ENCODE measurements at regions not wholly inside any gene's neighbourhood (a gene's known extent, or its start where the extent isn't known, plus 50 kb on each side); places are given as distances from the start of the nearest gene placed in this dataset.
A peak's percentile ranks its signal among the peaks of the same experiment; 100 is the strongest.

- intact Hi-C loops (cut with DNase I), result no loop called here
- WGBS, result 90% methylated on average over 3 of the region's 3 CpGs
These were observed 224.1 kb upstream of the EGLN3 start for GRCh38 chr14:34174973-34175372.

GRCh38 chr14:34173916-34174315 is 223.0 kb upstream of the EGLN3 start:
- Histone ChIP-seq H3K27ac (ENCODE audit: low read length) (no peak overlapping the region), H3K4me3 (ENCODE audit: low read length) (no peak overlapping the region), H3K27me3 (ENCODE audit: control insufficient read depth, insufficient read depth) (no peaks in the 10 kb centered on the region), H3K9me3 (ENCODE audit: control insufficient read depth, low read length) (no peaks in the 10 kb centered on the region), H3K4me1 (ENCODE audit: control insufficient read depth, insufficient read depth, low read length) (peaks cover 8% of the 10 kb centered on the region)
- no peak for ATAC-seq
- 95% methylated on average over 3 of the region's 3 CpGs for WGBS
- intact Hi-C loops (cut with DNase I), result no loop called here
- DNase-seq, result no peak

More at GRCh38 chr14:34174973-34175372, 224.1 kb upstream of the EGLN3 start:
- Histone ChIP-seq H3K4me3 (ENCODE audit: low read length) (no peak overlapping the region), H3K9me3 (ENCODE audit: control insufficient read depth, low read length) (no peaks in the 10 kb centered on the region), H3K27me3 (ENCODE audit: control insufficient read depth, insufficient read depth) (no peaks in the 10 kb centered on the region), H3K4me1 (ENCODE audit: control insufficient read depth, insufficient read depth, low read length) (peaks cover 8% of the 10 kb centered on the region), H3K27ac (ENCODE audit: low read length) (no peak overlapping the region)
- no peak for ATAC-seq
- DNase-seq, result no peak

- H3K27me3 ChIP-seq (ENCODE audit: control insufficient read depth, insufficient read depth), result no peaks in the 10 kb centered on the region
- peaks cover 8% of the 10 kb centered on the region for H3K4me1 ChIP-seq (ENCODE audit: control insufficient read depth, insufficient read depth, low read length)
- intact Hi-C loops (cut with DNase I), result no loop called here
- H3K27ac ChIP-seq (ENCODE audit: low read length), result no peak overlapping the region
- peak in 1 of 3 donors; percentile 35 for DNase-seq
- 44% methylated on average over 6 of the region's 6 CpGs for whole genome bisulfite sequencing
- peak; percentile 47 to 74 for ATAC-seq
- H3K9me3 ChIP-seq (ENCODE audit: control insufficient read depth, low read length), result no peaks in the 10 kb centered on the region
- H3K4me3 ChIP-seq (ENCODE audit: low read length), result no peak overlapping the region
These were observed 221.9 kb upstream of the EGLN3 start for GRCh38 chr14:34172550-34173368.

- ATAC-seq (no peak), DNase-seq (no peak)
- intact Hi-C loops (cut with DNase I), result no loop called here
- peaks cover 8% of the 10 kb centered on the region for H3K4me1 ChIP-seq (ENCODE audit: control insufficient read depth, insufficient read depth, low read length)
- 45% methylated on average over 1 of the region's 1 CpG for WGBS
- no peak overlapping the region for H3K4me3 ChIP-seq (ENCODE audit: low read length)
- H3K27me3 ChIP-seq (ENCODE audit: control insufficient read depth, insufficient read depth), result no peaks in the 10 kb centered on the region
- H3K27ac ChIP-seq (ENCODE audit: low read length), result no peak overlapping the region
- no peaks in the 10 kb centered on the region for H3K9me3 ChIP-seq (ENCODE audit: control insufficient read depth, low read length)
These were observed 221.2 kb upstream of the EGLN3 start for GRCh38 chr14:34172173-34172451.

GRCh38 chr14:34171431-34172172 is 220.7 kb upstream of the EGLN3 start:
- Histone ChIP-seq H3K4me1 (ENCODE audit: control insufficient read depth, insufficient read depth, low read length) (peaks cover 8% of the 10 kb centered on the region), H3K9me3 (ENCODE audit: control insufficient read depth, low read length) (no peaks in the 10 kb centered on the region), H3K27me3 (ENCODE audit: control insufficient read depth, insufficient read depth) (no peaks in the 10 kb centered on the region), H3K4me3 (ENCODE audit: low read length) (no peak overlapping the region), H3K27ac (ENCODE audit: low read length) (no peak overlapping the region)
- no peak for DNase-seq
- no peak for ATAC-seq
- intact Hi-C loops (cut with DNase I), result no loop called here
- WGBS, result 86% methylated on average over 8 of the region's 8 CpGs

- no peak for ATAC-seq
- WGBS, result 96% methylated on average over 1 of the region's 1 CpG
- peaks cover 8% of the 10 kb centered on the region for H3K4me1 ChIP-seq (ENCODE audit: control insufficient read depth, insufficient read depth, low read length)
These were observed 220.0 kb upstream of the EGLN3 start for GRCh38 chr14:34170882-34171281.

GRCh38 chr14:34169561-34169960 is 218.7 kb upstream of the EGLN3 start:
- DNase-seq, result no peak
- no peaks in the 10 kb centered on the region for H3K9me3 ChIP-seq (ENCODE audit: control insufficient read depth, low read length)
- H3K27ac ChIP-seq (ENCODE audit: low read length), result no peak overlapping the region
- intact Hi-C loops (cut with DNase I), result no loop called here
- H3K27me3 ChIP-seq (ENCODE audit: control insufficient read depth, insufficient read depth), result no peaks in the 10 kb centered on the region
- no peak for ATAC-seq
- WGBS, result 70% methylated on average over 3 of the region's 3 CpGs
- peaks cover 8% of the 10 kb centered on the region for H3K4me1 ChIP-seq (ENCODE audit: control insufficient read depth, insufficient read depth, low read length)
- no peak overlapping the region for H3K4me3 ChIP-seq (ENCODE audit: low read length)

More at GRCh38 chr14:34170882-34171281, 220.0 kb upstream of the EGLN3 start:
- DNase-seq, result no peak
- Histone ChIP-seq H3K4me3 (ENCODE audit: low read length) (no peak overlapping the region), H3K9me3 (ENCODE audit: control insufficient read depth, low read length) (no peaks in the 10 kb centered on the region), H3K27me3 (ENCODE audit: control insufficient read depth, insufficient read depth) (no peaks in the 10 kb centered on the region), H3K27ac (ENCODE audit: low read length) (no peak overlapping the region)
- intact Hi-C loops (cut with DNase I), result no loop called here

- Histone ChIP-seq H3K4me3 (ENCODE audit: low read length) (no peak overlapping the region), H3K27me3 (ENCODE audit: control insufficient read depth, insufficient read depth) (no peaks in the 10 kb centered on the region), H3K9me3 (ENCODE audit: control insufficient read depth, low read length) (no peaks in the 10 kb centered on the region), H3K27ac (ENCODE audit: low read length) (no peak overlapping the region), H3K4me1 (ENCODE audit: control insufficient read depth, insufficient read depth, low read length) (peaks cover 8% of the 10 kb centered on the region)
- intact Hi-C loops (cut with DNase I), result no loop called here
- WGBS, result 83% methylated on average over 8 of the region's 8 CpGs
- ATAC-seq (no peak), DNase-seq (no peak)
These were observed 217.8 kb upstream of the EGLN3 start for GRCh38 chr14:34168656-34169055.

GRCh38 chr14:34165847-34166350 is 215.0 kb upstream of the EGLN3 start:
- Histone ChIP-seq H3K27ac (ENCODE audit: low read length) (no peak overlapping the region), H3K9me3 (ENCODE audit: control insufficient read depth, low read length) (no peaks in the 10 kb centered on the region), H3K27me3 (ENCODE audit: control insufficient read depth, insufficient read depth) (no peaks in the 10 kb centered on the region), H3K4me3 (ENCODE audit: low read length) (no peak overlapping the region), H3K4me1 (ENCODE audit: control insufficient read depth, insufficient read depth, low read length) (no peaks in the 10 kb centered on the region)
- intact Hi-C loops (cut with DNase I), result no loop called here
- ATAC-seq, result no peak
- no peak for DNase-seq
- WGBS, result 65% methylated on average over 5 of the region's 5 CpGs

- Histone ChIP-seq H3K27me3 (ENCODE audit: control insufficient read depth, insufficient read depth) (no peaks in the 10 kb centered on the region), H3K4me1 (ENCODE audit: control insufficient read depth, insufficient read depth, low read length) (no peaks in the 10 kb centered on the region), H3K27ac (ENCODE audit: low read length) (no peak overlapping the region), H3K4me3 (ENCODE audit: low read length) (no peak overlapping the region), H3K9me3 (ENCODE audit: control insufficient read depth, low read length) (no peaks in the 10 kb centered on the region)
- DNase-seq (no peak), ATAC-seq (no peak)
- intact Hi-C loops (cut with DNase I), result no loop called here
- WGBS, result 48% methylated on average over 6 of the region's 6 CpGs
These were observed 213.4 kb upstream of the EGLN3 start for GRCh38 chr14:34164162-34164864.
